NCI-H2196 treated with DMSO at 0.1 percent for 48 hours (cell line): ENCODE measurements at regions not wholly inside any gene's neighbourhood (a gene's known extent, or its start where the extent isn't known, plus 50 kb on each side); places are given as distances from the start of the nearest gene placed in this dataset.
"Not testable (repeated sequence)": the region's sequence is repeated elsewhere in the genome, so short reads cannot be mapped to it uniquely, and the experiment has no call there.

Experiments
- DNase-seq: peaks from one replicate; lab custom pipeline; 2025; ENCODE audit not compliant: unreplicated experiment; lab: John Stamatoyannopoulos, UW

DNA sequence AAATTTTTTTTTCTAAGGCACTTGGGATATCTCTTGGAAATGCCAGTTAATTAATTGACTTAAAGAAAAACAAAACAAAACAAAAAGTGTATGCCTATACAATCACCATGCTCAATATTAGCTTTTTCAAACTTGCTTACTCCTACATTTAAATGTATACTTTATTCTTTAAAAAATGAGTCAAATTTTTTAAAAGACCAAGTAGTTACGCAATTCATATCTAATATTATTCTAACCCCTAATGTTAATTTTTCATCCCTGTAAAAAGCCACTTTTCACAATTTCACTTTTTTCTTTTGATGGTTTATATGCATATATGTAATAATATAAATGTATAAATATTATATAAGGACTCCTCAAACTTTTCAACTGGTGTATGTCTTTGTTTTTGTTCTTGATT is 211.2 kb downstream of the PRDM9 start:
- no peak for DNase-seq

DNA sequence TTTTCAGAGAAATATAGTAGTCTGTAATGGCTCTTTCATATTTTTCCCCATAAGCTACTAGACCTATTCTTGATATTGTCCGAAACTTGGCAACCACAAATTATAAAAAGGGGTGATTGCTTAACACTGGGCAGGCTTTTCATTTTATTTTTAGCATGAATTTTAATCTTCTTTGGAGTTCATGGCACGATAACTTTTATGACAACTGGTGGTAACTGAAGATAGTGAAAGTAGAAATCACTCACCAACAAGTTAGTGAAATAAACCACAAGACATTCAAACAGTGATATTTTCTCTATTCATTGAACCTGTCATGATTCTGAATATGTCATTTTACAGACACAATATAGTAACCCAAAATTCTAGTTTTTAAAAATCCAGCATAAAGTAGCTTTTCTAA is 213.9 kb downstream of the PRDM9 start:
- no peak for DNase-seq

DNA sequence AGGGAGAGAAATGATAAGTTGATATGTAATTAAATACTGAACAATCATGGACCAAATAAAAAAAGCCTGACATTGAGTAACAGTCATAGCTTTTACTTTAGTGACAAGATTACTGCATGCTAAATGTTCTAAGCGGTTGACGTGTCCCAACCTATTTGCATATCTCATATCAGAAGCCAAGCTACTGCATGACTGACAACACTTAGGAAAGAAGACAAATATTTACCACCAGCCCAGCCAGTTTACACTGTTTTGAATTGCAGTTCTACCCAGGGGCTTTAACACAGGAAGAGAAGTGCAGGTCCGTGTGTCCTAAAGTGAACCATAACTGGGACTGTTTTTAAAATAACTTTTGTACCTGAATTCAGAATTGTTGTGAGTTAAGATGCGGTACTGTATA is 219.9 kb downstream of the PRDM9 start:
- no peak for DNase-seq

DNA sequence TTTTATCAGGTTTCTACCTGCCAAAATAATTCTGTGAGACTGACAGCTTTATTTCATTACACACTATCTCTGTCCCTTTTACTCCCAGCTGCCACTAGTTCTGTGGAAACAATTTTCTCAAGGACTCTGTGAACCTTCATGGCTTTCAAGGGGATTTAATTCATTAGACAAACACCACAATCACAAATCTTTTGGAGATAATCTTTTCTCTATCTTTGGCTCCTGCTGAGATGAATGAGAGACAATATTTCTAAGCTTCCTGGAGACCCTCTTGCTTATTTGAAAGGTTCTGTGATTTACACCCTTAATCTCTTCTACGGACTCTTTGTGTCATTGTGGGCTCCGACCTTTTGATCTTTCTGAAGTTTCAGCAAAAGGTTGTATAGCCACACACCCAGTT is 222.6 kb downstream of the PRDM9 start:
- no peak for DNase-seq

DNA sequence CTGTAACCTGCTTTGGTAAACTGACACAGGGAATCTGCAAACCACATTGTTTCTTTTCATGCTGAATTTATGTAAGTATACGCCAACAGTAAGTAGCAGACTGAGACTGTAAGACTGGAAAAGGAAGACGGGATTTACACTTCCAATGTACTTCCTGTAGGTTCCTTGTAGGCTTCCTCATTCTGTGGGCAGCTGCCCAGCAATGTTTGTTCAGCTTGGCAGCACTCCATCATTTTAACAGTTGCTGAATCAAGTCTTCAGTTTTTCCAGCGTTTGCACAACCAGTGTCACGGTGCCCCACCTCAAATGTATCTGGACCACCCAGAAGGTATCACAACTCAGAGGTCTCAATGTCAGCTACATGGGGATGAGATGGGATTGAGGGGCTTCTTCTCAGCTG is 232.6 kb downstream of the PRDM9 start:
- DNase-seq = no peak

DNA sequence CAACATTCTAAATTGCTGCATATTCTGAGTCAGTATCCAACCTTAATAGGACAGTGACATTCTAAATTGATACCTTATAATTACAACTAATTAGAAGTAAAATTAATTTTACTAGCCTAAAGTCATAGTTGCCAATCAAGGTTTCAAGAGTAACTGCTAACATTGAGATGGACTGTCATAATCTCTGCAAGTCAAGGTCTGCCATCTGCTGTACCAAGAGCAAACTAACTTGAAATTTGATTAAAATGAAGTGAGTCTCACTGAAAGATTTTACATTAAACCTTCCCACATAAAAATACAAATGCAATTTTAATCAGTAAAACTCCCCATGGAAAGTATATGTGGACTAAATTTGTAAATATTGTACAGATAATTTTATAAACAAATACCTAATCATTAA is 235.3 kb downstream of the PRDM9 start:
- DNase-seq = no peak

DNA sequence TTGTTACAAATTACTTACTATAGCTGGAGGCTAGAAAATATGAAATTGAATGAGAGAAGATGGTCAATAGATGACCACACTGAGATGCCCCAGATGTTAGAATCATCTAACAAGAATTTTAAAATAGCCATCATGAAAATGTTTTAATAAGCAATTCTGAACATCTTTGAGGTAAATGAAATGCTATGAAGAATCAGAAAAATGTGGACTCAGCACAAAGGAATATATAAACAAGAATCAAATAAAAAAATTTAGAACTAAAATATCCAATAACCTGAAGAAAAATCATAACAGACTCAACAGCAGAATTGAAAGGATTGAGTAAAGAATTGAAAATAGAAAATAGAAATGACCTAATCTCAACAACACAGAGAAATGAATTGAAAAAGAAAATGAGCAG is 248.5 kb downstream of the PRDM9 start:
- no peak for DNase-seq

DNA sequence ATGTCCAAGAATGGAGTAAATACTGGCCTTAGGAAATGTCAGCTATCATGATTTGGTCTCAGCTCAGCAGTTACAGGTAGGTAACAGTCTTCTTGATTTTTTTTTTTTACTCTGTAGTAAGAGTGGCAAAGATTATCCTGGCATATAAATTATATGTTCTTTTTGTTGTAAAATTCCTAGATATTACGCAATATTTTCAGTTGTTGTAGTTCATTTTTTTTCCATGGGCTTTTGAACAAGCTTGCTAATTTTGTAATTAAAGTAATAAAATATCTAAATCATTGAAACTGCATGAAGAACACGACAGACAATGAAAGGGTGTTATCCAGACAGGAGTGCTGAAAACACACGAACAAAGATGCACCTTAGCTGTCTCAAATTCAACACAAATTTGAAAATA is 249.4 kb downstream of the PRDM9 start:
- no peak for DNase-seq

DNA sequence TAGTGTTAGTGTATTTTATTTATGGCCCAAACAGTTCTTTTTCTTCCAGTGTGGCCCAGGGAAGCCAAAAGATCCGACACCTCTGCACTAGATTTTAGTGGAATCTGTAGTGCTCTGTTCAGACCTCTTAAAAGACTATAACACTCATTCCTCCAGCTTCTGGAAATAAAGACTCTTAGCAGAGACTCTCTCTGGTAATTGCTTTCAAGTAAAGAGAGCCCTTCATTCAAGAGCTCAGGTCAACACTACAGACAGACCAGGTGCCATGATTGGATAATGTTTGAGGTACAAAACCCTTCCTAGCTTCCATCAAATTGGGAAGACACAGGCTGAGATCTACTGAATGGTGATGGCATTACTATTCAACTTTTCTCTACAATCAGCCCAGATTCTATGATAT is 255.8 kb downstream of the PRDM9 start:
- DNase-seq = no peak

DNA sequence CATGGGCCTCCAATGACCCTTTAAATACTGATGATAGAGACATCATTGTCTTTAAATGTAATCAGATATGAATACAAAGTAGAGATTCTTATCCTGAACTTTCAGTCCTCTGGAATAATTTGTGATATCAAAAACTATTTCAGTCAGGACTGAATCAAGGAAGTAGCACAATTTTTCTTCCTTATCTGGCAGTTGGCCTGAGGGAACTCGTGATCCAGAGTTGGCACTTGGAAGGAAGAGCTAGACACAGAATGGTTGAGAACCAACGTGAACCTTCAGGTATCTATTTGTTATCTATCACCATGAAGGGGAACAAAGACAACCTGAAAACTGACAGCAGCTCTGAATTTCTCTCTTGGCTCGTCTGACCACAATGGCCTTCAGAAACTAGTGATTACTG is 269.3 kb downstream of the PRDM9 start:
- no peak for DNase-seq

DNA sequence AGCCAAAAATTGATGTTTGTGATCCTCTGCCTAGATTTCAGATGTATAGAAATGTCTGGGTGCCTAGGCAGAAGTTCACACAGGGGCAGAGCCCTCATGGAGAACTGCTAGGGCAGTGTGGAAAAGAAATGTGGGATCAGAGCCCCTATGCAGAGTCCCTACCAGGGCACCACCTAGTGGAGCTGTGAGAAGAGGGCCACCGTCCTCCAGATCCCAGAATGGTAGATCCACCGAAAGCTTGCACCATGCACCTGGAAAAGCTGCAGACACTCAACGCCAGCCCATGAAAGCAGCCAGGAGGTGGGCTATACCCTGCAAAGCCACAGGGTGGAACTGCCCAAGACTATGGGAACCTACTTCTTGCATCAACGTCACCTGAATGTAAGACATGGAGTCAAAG is 292.9 kb downstream of the PRDM9 start:
- not testable (repeated sequence) for DNase-seq

DNA sequence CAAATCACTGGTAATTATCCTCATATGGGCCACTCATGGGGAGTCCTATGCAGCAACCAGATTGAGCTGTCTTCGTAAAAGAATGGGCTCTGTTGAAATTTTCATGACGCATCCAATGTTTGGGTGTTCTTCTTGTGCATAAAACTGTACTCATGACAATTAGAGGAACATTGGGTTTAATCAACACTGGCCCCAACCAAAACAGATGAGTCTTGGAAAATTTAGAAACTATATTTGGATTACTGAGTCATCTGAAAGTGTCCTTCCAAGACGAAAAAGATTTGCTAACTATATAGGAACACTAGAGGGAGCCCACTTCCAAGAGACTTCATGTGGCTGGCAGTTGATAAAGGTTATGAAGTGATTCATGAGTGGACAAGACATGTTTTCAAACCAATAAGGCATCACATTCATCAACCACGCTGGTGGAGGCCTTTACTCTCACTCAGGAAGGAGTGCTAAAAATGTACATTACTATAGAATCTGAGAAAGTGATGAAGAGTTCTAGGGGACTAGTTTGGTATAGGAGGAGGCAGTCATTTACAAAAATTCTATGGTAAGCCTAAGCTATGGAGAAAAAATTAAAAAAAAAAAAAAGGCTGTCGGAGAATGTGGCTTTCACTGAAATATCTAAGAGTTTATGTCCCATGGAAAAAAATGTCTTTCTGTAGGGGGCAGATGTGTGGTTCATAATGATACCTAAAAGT is 313.5 kb downstream of the PRDM9 start:
- DNase-seq = no peak

DNA sequence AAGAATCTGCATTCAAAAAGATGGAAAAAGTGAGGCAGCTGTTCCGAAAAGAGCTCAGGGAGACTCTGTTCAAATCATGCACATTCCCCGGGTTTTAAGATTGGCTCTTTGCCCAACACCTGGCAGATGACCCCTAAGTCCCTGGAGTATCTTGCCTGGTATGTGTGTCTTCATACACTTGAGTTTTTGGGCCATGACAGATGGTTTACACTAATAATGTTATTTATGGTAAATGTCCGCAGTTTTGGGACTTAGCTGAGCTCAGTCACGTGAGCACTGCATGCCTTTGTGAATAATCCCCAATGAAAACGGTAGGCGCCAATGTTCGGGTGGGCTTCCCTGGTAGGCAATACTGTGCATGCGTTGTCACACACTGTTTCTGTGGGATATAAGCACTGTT is 316.1 kb downstream of the PRDM9 start:
- DNase-seq = no peak

DNA sequence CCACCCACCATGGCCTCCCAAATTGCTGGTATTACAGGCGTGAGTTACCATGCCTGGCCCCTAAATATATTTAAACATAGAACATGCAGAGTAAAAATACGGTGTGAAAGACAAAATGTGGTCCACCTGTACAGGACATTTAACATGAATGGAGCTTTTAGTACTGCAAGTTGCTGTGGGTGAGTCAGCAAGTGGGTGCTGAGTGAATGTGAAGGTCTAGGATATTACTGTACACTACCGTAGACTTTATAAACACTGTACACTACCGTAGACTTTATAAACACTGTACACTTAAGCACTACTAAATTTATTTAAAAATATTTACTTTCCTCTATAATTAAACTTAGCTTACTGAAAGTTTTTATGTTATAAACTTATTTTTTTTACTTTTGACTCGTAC is 317.8 kb downstream of the PRDM9 start:
- no peak for DNase-seq

DNA sequence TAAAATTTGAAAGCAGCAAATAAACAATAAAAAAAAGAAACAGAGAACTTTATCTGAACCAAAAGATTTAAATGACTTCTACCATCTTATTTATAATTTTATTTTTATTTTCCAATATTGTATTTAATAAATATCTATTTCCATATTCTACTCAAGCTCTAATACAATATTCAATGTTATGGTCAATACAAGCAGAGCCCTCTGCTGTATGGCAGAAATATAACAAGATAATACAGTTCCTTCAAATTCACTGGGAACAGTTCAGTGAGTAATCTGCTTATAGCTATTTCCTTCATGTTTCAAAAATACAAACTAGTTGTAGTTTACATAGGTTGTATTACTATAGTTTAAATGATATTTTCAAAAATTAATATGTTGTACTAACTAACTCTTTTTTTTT is 332.7 kb downstream of the PRDM9 start:
- no peak for DNase-seq

DNA sequence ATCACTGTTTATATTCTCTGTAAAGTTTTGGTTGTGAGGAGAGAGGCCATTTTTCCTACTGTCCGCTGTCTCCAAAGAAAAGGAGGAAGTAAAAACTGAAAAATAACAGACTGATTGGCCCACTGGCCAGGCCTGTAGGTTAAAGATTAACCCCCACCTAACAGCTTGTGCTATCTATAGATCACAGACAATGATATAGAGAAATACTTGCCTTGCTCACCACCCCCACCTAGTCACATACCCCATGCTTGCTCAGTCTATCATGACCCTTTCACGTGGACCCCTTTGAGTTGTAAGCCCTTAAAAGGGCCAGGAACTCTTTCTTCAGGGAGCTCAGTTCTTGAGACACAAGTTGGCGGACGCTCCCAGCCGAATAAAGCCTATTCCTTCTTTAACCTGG is 357.4 kb downstream of the PRDM9 start:
- no peak for DNase-seq

DNA sequence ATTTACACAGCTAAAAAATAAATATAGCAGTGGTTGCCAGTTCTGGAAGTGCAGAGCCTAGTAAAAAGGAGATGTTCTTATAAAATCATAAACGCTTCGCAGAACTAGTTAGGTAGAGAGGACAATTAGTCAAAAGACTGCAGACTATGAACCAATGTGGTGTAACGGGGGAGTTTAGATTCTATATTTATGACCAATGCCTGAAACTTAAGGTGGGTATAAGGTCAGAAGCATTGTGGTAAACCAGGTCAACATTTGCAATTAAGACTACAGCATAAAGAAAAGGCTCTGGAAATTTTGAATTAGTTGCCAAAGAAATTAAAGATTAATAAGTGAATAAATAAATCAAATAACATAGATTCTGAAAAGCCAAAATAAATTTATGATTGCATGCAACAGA is 370.4 kb downstream of the PRDM9 start:
- DNase-seq = no peak

DNA sequence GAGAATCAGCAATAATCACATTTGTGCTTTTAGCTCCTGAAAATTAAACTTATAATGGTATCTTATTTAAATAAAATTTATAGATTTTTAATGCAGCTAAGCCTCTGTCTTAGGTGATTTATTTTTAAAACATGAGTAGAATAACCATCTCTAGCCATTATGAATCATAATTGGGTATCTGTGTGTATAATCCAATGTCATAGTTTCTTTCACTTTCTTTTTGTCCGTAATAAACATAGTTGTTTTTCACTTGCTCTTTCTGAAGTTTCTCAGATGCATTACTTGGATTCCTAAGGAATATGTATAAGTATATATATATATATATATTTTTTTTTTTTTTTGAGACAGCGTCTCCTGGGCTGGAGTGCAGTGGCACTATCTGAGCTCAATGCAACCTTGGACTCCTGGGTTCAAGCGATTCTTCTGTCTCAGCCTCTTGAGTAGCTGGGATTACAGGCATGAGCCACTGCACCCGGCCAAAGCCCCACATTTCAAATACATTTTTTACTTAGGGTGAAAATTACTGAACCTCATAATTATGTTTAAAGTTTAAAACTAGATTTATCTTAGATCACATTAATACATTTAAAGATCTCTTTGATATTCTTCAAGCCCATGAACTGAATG is 377.1 kb downstream of the PRDM9 start:
- DNase-seq = no peak

DNA sequence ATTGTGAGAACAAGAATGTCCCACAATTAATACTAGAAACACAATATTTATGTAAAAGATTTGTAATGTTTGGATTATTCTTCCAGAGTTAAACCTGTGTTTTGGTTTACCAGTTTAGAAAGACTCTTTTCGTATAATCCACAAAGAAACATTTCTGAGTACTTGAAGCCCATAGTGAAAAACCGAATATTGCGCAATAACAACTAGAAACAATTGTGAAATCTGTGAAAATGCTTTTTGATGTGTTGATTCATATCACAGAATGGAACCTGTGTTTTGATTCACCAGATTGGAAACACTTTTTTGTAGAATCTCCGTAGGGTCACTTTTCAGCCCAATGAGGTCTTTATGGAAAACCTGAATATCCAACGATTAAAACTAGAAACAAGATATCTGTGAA is 386.2 kb downstream of the PRDM9 start:
- DNase-seq = no peak

DNA sequence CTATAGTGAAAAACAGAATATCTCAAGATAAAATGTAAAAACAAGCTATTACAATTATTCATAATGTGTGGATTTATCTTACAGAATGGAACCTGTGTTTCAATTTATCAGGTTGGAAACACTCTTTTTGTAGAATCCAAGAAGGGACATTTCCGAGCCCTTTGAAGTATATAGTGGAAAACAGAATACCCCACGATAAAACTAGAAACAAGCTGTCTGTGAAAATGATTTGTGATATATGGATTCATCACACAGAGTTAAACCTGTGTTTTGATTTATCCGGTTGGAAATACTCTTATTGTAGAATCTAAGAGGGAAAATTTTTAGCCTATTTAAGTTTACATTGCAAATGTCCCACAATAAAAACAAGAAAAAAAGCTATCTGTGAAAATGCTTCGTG is 388.2 kb downstream of the PRDM9 start:
- no peak for DNase-seq

DNA sequence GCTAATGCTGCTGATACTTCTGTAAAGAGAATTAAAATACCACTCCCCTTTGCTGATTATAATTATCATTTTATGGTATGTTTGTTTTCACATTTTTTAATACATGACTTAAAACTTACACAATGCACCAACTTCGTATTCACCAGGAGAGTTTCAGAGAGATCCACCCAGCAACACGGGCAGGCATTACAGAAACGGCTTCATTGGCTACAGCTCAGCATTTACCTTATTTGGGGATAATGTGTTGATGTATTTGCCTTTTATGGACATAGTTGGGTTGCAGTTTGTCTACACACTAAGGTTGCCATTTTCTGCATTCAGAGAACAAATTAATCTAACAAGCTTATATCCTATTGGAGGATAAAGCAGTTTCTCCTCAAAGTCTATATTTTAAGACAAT is 423.6 kb downstream of the PRDM9 start:
- no peak for DNase-seq

DNA sequence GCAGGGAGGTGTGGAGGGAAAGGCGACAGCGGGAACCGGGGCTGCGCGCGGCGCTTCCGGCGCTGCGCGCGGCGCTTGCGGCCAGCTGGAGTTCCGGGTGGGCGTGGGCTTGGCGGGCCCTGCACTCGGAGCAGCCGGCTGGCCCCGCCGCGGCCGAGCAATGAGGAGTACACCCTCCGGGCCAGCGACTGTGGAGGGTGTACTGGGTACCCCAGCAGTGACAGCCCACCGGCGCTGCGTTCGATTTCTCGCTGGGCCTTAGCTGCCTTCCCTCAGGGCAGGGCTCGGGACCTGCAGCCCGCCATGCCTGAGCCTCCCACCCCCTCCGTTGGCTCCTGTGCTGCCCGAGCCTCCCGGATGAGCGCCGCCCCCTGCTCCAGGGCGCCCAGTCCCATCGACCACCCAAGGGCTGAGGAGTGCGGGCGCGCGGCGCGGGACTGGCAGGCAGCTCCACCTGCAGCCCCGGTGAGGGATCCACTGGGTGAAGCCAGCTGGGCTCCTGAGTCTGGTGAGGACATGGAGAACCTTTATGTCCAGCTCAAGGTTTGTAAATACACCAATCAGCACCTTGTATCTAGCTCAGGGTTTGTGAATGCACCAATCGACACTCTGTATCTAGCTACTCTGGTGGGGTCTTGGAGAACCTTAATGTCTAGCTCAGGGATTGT is 444.0 kb downstream of the PRDM9 start:
- not testable (repeated sequence) for DNase-seq

DNA sequence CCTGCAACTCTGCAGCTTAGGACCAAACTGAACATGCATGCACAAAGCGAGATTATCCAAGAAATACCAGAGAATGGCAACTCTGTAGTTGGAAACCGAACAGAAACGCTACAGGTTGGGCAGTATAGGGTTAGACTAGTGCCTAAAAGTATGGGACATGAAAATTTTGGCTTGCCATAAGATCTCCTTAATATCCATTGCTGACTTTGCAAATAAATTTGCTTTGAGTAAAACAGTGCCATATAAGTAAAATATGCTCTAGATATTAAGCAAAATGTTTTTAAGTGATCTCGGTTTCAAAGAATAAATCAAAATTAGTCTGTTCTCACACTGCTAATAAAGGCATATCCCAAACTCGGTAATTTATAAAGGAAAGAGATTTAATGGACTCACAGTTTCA is 456.0 kb downstream of the PRDM9 start:
- no peak for DNase-seq
